Keratinocyte (primary cell): ENCODE measurements at regions not wholly inside any gene's neighbourhood (a gene's known extent, or its start where the extent isn't known, plus 50 kb on each side); places are given as distances from the start of the nearest gene placed in this dataset.

ENCODE experiments used
- DNase-seq: peaks from one replicate; pipeline ENCODE4 v3.0.0-alpha.2; 2011; ENCODE audit warnings: low read depth, missing footprints, low spot score
- FAIRE-seq: peaks from 2 replicates; lab custom pipeline; 2011; peaks lifted over from hg19 to GRCh38; lab: Jason Lieb, UNC
- H2AFZ ChIP-seq: 2 replicates; pipeline ENCODE4 v1.6.0; 2012; ENCODE audit warnings: low read length, control low read depth, inconsistent platforms; ENCODE audit not compliant: control insufficient read depth
- H3K27ac ChIP-seq: 2 replicates; pipeline ENCODE4 v1.5.1; 2011; ENCODE audit warnings: low read length; ENCODE audit not compliant: control insufficient read depth, insufficient read depth
- H3K27me3 ChIP-seq: 3 replicates; pipeline ENCODE4 v1.6.0; 2011; ENCODE audit warnings: low read length; ENCODE audit not compliant: control insufficient read depth, insufficient read depth; ENCODE audit errors: extremely low read depth
- H3K36me3 ChIP-seq, 2 experiments: 2 replicates in 1 of 2; 3 replicates in 1 of 2; pipeline ENCODE4 v1.5.1; 2011; ENCODE audit warnings: low read length in 2 of 2, mild to moderate bottlenecking in 1 of 2; ENCODE audit not compliant: control insufficient read depth in 2 of 2, insufficient read depth in 2 of 2; ENCODE audit errors: extremely low read depth in 1 of 2
- H3K4me1 ChIP-seq: 3 replicates; pipeline ENCODE4 v1.5.1; 2011; ENCODE audit warnings: low read length; ENCODE audit not compliant: control insufficient read depth, insufficient read depth; ENCODE audit errors: extremely low read depth
- H3K4me2 ChIP-seq: 3 replicates; pipeline ENCODE4 v1.6.0; 2011; ENCODE audit warnings: low read depth, low read length; ENCODE audit not compliant: control insufficient read depth, insufficient read depth; ENCODE audit errors: extremely low read depth
- H3K4me3 ChIP-seq, 3 experiments: fragments of 200-600 bp in 1 of 3; sonication (generic) in 1 of 3; 2 replicates in 2 of 3; 3 replicates in 1 of 3; pipeline ENCODE4 v1.5.1; 2011 to 2016; ENCODE audit warnings: low read length in 3 of 3, mild to moderate bottlenecking in 3 of 3, control low read depth in 2 of 3, inconsistent platforms in 1 of 3, low read depth in 1 of 3, mixed read lengths in 1 of 3, mixed run types in 1 of 3, moderate library complexity in 1 of 3; ENCODE audit not compliant: control insufficient read depth in 2 of 3, insufficient read depth in 2 of 3; ENCODE audit errors: extremely low read depth in 1 of 3
- H3K79me2 ChIP-seq: 2 replicates; pipeline ENCODE4 v1.6.0; 2012; ENCODE audit warnings: low read length; ENCODE audit not compliant: control insufficient read depth, insufficient read depth
- H3K9ac ChIP-seq: 3 replicates; pipeline ENCODE4 v1.6.0; 2011; ENCODE audit warnings: low read length; ENCODE audit not compliant: control insufficient read depth, insufficient read depth; ENCODE audit errors: extremely low read depth
- H3K9me1 ChIP-seq: 3 replicates; pipeline ENCODE4 v1.6.0; 2011; ENCODE audit warnings: low read length; ENCODE audit not compliant: control insufficient read depth, insufficient read depth; ENCODE audit errors: extremely low read depth
- H3K9me3 ChIP-seq: 2 replicates; pipeline ENCODE4 v1.5.1; 2012; ENCODE audit warnings: low read depth, low read length; ENCODE audit not compliant: control insufficient read depth
- H4K20me1 ChIP-seq: 3 replicates; pipeline ENCODE4 v1.6.0; 2011; ENCODE audit warnings: low read length; ENCODE audit not compliant: control insufficient read depth, insufficient read depth; ENCODE audit errors: extremely low read depth
- EZH2 ChIP-seq: IDR thresholded peaks from one replicate; pipeline ENCODE4 v1.6.1; 2012; ENCODE audit warnings: inconsistent platforms, mild to moderate bottlenecking, low read length, moderate library complexity
- dilution Hi-C: fragments of 300-500 bp; cut with MboI; formaldehyde crosslinking; loops from one replicate; pipeline ENCODE4 v1.7.0; 2020; ENCODE audit warnings: low sequenced_read_pairs; ENCODE audit not compliant: extremely low pct_ligation_motif_present
- TF ChIP-seq, protein P1 (sequence below), 3 experiments: IDR thresholded peaks in 1 of 3; conservative IDR thresholded peaks in 1 of 3; optimal IDR thresholded peaks in 1 of 3; 2 replicates in 2 of 3; 3 replicates in 1 of 3; pipeline versions ENCODE3 to v1.5.1; 2011; ENCODE audit warnings: low read length in 3 of 3, mild to moderate bottlenecking in 3 of 3, moderate library complexity in 2 of 3, control low read depth in 1 of 3, inconsistent platforms in 1 of 3; ENCODE audit not compliant: insufficient read depth in 2 of 3; ENCODE audit errors: extremely low read depth in 1 of 3

DNA sequence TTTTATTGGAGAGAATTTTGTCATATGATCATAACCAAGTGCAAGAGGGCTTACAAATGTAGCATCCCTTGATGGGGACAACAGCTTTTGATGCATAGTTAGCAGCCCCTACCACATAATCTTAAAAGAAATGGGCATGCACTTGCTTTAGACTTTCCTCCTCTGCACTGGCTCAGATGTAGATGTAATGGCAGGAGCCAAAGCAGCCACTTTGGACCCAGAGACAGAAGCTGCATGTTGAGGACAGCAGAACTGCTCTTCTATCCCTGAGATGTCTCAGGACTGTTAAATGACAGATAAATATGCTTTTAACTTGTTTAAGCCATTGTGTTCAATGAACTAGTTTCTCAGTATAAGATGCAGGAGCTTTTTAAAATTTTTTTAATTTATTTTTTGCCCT lies 450.7 kb downstream of the TYW1 start:
- no peak for FAIRE-seq

DNA sequence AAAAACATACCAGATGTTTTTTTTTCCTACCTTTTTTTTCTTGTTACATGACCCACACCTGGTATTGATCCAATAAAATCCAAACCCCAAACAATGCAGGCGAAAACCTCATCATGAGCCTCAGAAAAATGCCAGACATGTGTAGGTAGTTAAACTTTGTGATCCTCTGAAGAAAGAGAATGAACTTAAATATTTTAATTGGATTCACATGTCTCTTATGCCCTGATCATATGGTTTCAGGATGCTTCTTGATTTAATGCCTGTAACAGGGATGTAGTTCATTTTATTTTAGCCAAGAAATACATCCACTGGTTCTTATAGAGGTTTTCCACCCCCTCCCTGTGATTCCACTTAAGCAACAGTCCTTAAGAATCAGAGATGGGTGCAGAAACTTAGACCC lies 451.6 kb downstream of the TYW1 start:
- H2AFZ ChIP-seq: no peak overlapping the region
- no peaks in the 10 kb centered on the region for H3K9me1 ChIP-seq
- H3K79me2 ChIP-seq: no peaks in the 10 kb centered on the region
- no peaks in the 10 kb centered on the region for H3K9me3 ChIP-seq
- H3K27ac ChIP-seq: no peak overlapping the region
- no peak overlapping the region for H3K4me3 ChIP-seq
- no peak overlapping the region for H3K4me2 ChIP-seq
- dilution Hi-C loops: no loop called here
- H3K27me3 ChIP-seq: no peaks in the 10 kb centered on the region
- no peak overlapping the region for H3K9ac ChIP-seq
- H3K36me3 ChIP-seq: no peaks in the 10 kb centered on the region
- H4K20me1 ChIP-seq: no peaks in the 10 kb centered on the region
- H3K4me1 ChIP-seq: no peaks in the 10 kb centered on the region
- DNase-seq (no peak), FAIRE-seq (no peak)
- TF ChIP-seq, protein P1, sequence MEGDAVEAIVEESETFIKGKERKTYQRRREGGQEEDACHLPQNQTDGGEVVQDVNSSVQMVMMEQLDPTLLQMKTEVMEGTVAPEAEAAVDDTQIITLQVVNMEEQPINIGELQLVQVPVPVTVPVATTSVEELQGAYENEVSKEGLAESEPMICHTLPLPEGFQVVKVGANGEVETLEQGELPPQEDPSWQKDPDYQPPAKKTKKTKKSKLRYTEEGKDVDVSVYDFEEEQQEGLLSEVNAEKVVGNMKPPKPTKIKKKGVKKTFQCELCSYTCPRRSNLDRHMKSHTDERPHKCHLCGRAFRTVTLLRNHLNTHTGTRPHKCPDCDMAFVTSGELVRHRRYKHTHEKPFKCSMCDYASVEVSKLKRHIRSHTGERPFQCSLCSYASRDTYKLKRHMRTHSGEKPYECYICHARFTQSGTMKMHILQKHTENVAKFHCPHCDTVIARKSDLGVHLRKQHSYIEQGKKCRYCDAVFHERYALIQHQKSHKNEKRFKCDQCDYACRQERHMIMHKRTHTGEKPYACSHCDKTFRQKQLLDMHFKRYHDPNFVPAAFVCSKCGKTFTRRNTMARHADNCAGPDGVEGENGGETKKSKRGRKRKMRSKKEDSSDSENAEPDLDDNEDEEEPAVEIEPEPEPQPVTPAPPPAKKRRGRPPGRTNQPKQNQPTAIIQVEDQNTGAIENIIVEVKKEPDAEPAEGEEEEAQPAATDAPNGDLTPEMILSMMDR (optimal IDR thresholded peaks at IDR 0.05 in 1 of 3, IDR thresholded peaks at IDR 0.05 in 1 of 3, conservative IDR thresholded peaks at IDR 0.05 in 1 of 3; ENCODE audit: extremely low read depth in 1 of 3, insufficient read depth in 2 of 3, low read length in 3 of 3): no peak
- TF ChIP-seq EZH2: no peak

More for the DNA sequence above, 450.7 kb downstream of the TYW1 start:
- H3K27me3 ChIP-seq: no peaks in the 10 kb centered on the region
- no peak for TF ChIP-seq EZH2
- TF ChIP-seq, protein P1 (optimal IDR thresholded peaks at IDR 0.05 in 1 of 3, IDR thresholded peaks at IDR 0.05 in 1 of 3, conservative IDR thresholded peaks at IDR 0.05 in 1 of 3; ENCODE audit: extremely low read depth in 1 of 3, insufficient read depth in 2 of 3, low read length in 3 of 3): no peak
- no peak overlapping the region for H3K4me2 ChIP-seq
- no peaks in the 10 kb centered on the region for H3K4me1 ChIP-seq
- H2AFZ ChIP-seq: no peak overlapping the region
- H3K9me1 ChIP-seq: no peaks in the 10 kb centered on the region
- dilution Hi-C loops: no loop called here
- no peaks in the 10 kb centered on the region for H4K20me1 ChIP-seq
- H3K27ac ChIP-seq: no peak overlapping the region
- H3K9ac ChIP-seq: no peak overlapping the region
- no peaks in the 10 kb centered on the region for H3K79me2 ChIP-seq
- H3K4me3 ChIP-seq: no peak overlapping the region
- H3K36me3 ChIP-seq: no peaks in the 10 kb centered on the region
- no peaks in the 10 kb centered on the region for H3K9me3 ChIP-seq
- no peak for DNase-seq
